ENCODE measurements at regions not wholly inside any gene's neighbourhood (a gene's known extent, or its start where the extent isn't known, plus 50 kb on each side); places are given as distances from the start of the nearest gene placed in this dataset.

DNA sequence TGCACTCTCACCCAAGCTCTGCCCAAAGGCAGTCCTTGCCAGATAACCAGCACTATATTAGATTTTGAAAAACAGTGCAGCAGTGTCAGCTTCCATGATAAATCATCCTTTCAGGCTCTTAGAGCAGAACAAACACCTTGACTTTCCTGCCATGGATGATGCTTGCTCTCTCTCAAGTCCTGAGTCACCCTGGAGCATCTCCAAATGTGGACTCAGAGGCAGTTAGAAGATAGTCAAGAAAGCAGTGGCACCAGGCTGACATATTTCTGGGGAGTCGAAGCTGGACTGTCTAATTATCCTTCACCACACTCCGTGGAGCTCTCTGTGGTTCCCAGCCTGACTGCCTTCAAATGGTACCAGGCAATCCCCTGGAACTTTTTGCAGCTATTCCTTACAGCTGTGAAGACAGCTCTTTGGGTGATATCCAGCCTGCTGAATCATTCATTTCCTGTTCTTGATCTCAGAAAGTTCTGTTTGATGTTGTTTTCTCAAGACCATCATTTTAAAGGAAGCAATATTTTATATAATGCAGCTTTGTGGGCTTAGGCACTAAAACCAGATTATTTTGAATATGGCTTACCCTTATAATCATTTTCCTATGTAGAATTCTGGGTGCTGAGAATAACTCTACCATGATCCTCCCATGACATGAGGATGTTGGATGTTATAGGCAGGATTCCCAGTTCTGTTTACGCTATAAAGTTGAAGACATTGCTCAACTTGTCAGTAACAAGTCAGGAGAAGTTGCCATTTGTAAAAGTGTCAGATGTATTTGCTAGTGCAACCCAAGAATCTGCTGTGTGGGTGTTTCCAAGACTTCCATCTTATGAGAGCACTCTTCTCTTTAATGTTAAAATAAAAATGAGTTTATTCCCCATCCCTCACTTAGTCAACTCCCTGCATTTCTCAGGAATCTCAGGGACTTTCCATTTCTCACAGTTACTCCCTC, 233.8 kb downstream of the C7orf25 start:
- TF ChIP-seq EZH2 (IDR thresholded peaks at IDR 0.05; ENCODE audit: borderline replicate concordance, low read depth, low read length, severe bottlenecking), result no peak
- TF ChIP-seq, protein P1, sequence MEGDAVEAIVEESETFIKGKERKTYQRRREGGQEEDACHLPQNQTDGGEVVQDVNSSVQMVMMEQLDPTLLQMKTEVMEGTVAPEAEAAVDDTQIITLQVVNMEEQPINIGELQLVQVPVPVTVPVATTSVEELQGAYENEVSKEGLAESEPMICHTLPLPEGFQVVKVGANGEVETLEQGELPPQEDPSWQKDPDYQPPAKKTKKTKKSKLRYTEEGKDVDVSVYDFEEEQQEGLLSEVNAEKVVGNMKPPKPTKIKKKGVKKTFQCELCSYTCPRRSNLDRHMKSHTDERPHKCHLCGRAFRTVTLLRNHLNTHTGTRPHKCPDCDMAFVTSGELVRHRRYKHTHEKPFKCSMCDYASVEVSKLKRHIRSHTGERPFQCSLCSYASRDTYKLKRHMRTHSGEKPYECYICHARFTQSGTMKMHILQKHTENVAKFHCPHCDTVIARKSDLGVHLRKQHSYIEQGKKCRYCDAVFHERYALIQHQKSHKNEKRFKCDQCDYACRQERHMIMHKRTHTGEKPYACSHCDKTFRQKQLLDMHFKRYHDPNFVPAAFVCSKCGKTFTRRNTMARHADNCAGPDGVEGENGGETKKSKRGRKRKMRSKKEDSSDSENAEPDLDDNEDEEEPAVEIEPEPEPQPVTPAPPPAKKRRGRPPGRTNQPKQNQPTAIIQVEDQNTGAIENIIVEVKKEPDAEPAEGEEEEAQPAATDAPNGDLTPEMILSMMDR (IDR thresholded peaks at IDR 0.05; ENCODE audit: extremely low read depth in 1 of 2, insufficient read depth in 1 of 2, low read depth in 1 of 2, low read length in 2 of 2), result no peak
- TF ChIP-seq POLR2A (IDR thresholded peaks at IDR 0.05; ENCODE audit: low read depth, low read length), result no peak
- TF ChIP-seq GATA2 (IDR thresholded peaks at IDR 0.05; ENCODE audit: insufficient read depth, insufficient read length, low read depth, low read length), result no peak
- no peak for TF ChIP-seq MYC (IDR thresholded peaks at IDR 0.05; ENCODE audit: low read depth, low read length)
